Skin of body (tissue), 1 donor: ENCODE measurements at regions not wholly inside any gene's neighbourhood (a gene's known extent, or its start where the extent isn't known, plus 50 kb on each side); places are given as distances from the start of the nearest gene placed in this dataset. TPM values are rescaled to one million over a fixed set of nuclear protein-coding genes. Genes with fewer than 3 reads are reported as not detected.

ENCODE experiments used
- small RNA-seq: library from RNA; depleted of rRNA; stranded (forward); fragments of <200 nt; gene quantifications from one replicate; pipeline ENCODE3, GENCODE V24; 2014; ENCODE audit warnings: low replicate concordance

Small RNAs in the stretch of these regions (small RNA-seq; reads per million reads assigned to genes)
- gene RF00019 (not detected), gene RF00284 (not detected), gene RPL41P5 (not detected)
